Caco-2 (cell line): ENCODE measurements at regions not wholly inside any gene's neighbourhood (a gene's known extent, or its start where the extent isn't known, plus 50 kb on each side); places are given as distances from the start of the nearest gene placed in this dataset.
A peak's percentile ranks its signal among the peaks of the same experiment; 100 is the strongest.

Experiments used
- BruUV-seq: library from RNA; stranded (reverse); fragments of 400-500 nt; replicated peaks from 2 replicates; lab custom pipeline; 2021; lab: Mats Ljungman, UMichigan
- CTCF ChIA-PET: fragments of 300-600 bp; sonication (Branson Sonifier 250); formaldehyde crosslinking; loops from one replicate; lab custom pipeline; 2022; ENCODE audit warnings: antibody characterized with exemption; lab: Charles Lee
- POLR2A ChIA-PET: fragments of 300-600 bp; sonication (Branson Sonifier 250); formaldehyde crosslinking; loops from one replicate; lab custom pipeline; 2022; ENCODE audit warnings: antibody characterized with exemption; lab: Charles Lee
- DNase-seq, 2 experiments: peaks; one replicate each; pipeline versions ENCODE4 v3.0.0 to v3.0.0-alpha.2; 2020 to 2022
- H3K27me3 ChIP-seq: replicated peaks from 2 replicates; pipeline ENCODE4 v1.6.0; 2011; ENCODE audit warnings: low read length; ENCODE audit not compliant: control insufficient read depth, insufficient read depth
- H3K36me3 ChIP-seq: 2 replicates; pipeline ENCODE4 v1.5.1; 2011; ENCODE audit warnings: low read length; ENCODE audit not compliant: control insufficient read depth, insufficient read depth
- H3K4me1 ChIP-seq: fragments of 250-450 bp; sonication (Bioruptor Pico); 2 replicates; pipeline ENCODE4 v1.5.1; 2020; ENCODE audit warnings: mild to moderate bottlenecking
- H3K4me3 ChIP-seq: 2 replicates; pipeline ENCODE4 v1.5.1; 2011; ENCODE audit warnings: low read depth, mild to moderate bottlenecking, control low read depth, low read length
- H3K9me3 ChIP-seq: fragments of 250-450 bp; sonication (Bioruptor Pico); 2 replicates; pipeline ENCODE4 v1.5.1; 2020; ENCODE audit warnings: mild to moderate bottlenecking, moderate library complexity
- H3K27ac Mint-ChIP-seq: one replicate; pipeline ENCODE4 v1.8.0; 2022; ENCODE audit warnings: mixed read lengths; ENCODE audit not compliant: unreplicated experiment
- H3K27me3 Mint-ChIP-seq: one replicate; pipeline ENCODE4 v1.8.0; 2022; ENCODE audit warnings: mixed read lengths; ENCODE audit not compliant: insufficient read depth, unreplicated experiment
- H3K36me3 Mint-ChIP-seq: one replicate; pipeline ENCODE4 v1.8.0; 2022; ENCODE audit warnings: mild to moderate bottlenecking, mixed read lengths; ENCODE audit not compliant: insufficient read depth, unreplicated experiment
- H3K4me1 Mint-ChIP-seq: one replicate; pipeline ENCODE4 v1.8.0; 2022; ENCODE audit warnings: low read depth, mixed read lengths; ENCODE audit not compliant: unreplicated experiment
- H3K4me3 Mint-ChIP-seq: one replicate; pipeline ENCODE4 v1.8.0; 2022; ENCODE audit warnings: mild to moderate bottlenecking, moderate library complexity, mixed read lengths; ENCODE audit not compliant: unreplicated experiment
- H3K9me3 Mint-ChIP-seq: one replicate; pipeline ENCODE4 v1.8.0; 2022; ENCODE audit warnings: mixed read lengths; ENCODE audit not compliant: unreplicated experiment
- intact Hi-C: fragments of 100-400 bp; cut with micrococcal nuclease; formaldehyde crosslinking; loops from one replicate; pipeline ENCODE4 v1.10.0; 2022; ENCODE audit not compliant: unreplicated experiment
- TF ChIP-seq, protein P1 (sequence below), 2 experiments: fragments of 200-600 bp in 1 of 2; IDR thresholded peaks; 1 replicate in 1 of 2; 2 replicates in 1 of 2; pipeline versions ENCODE4 v1.5.1 to v1.8.0; 2011 to 2022; ENCODE audit warnings: antibody characterized with exemption in 1 of 2, control low read depth in 1 of 2, inconsistent platforms in 1 of 2, low read depth in 1 of 2, low read length in 1 of 2, mild to moderate bottlenecking in 1 of 2, moderate library complexity in 1 of 2; ENCODE audit not compliant: insufficient read depth in 1 of 2, severe bottlenecking in 1 of 2, unreplicated experiment in 1 of 2

DNA sequence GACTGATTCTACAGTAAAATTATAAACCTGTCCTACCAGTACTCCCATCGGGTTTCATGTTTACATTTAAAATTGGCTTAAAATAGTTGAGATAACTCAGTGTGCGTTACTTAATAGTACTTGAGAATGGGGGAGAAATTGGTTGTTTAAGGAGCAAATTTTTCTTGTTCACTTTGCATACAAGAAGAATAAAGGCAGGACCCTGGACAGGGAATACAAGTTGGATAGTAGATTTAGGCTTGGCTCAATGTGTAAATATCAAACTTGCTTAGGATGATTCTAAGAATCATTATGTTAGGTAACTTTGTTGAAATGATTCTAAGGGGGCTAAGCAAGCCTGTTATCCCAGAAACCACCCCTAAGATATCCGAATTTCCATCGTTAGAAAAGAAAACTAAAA is 448.4 kb upstream of the TLE4 start:
- no peaks in the 10 kb centered on the region for H3K36me3 Mint-ChIP-seq
- H3K4me3 Mint-ChIP-seq = no peak overlapping the region
- H3K4me1 Mint-ChIP-seq = no peaks in the 10 kb centered on the region
- ChIA-PET POLR2A (no interaction called here), CTCF (no interaction called here)
- H3K4me3 ChIP-seq = no peak overlapping the region
- no peaks in the 10 kb centered on the region for H3K36me3 ChIP-seq
- no peaks in the 10 kb centered on the region for H3K27me3 ChIP-seq
- DNase-seq = no peak
- H3K27me3 Mint-ChIP-seq = no peaks in the 10 kb centered on the region
- H3K9me3 Mint-ChIP-seq = no peaks in the 10 kb centered on the region
- H3K27ac Mint-ChIP-seq = no peak overlapping the region
- no peaks in the 10 kb centered on the region for H3K9me3 ChIP-seq
- TF ChIP-seq, protein P1, sequence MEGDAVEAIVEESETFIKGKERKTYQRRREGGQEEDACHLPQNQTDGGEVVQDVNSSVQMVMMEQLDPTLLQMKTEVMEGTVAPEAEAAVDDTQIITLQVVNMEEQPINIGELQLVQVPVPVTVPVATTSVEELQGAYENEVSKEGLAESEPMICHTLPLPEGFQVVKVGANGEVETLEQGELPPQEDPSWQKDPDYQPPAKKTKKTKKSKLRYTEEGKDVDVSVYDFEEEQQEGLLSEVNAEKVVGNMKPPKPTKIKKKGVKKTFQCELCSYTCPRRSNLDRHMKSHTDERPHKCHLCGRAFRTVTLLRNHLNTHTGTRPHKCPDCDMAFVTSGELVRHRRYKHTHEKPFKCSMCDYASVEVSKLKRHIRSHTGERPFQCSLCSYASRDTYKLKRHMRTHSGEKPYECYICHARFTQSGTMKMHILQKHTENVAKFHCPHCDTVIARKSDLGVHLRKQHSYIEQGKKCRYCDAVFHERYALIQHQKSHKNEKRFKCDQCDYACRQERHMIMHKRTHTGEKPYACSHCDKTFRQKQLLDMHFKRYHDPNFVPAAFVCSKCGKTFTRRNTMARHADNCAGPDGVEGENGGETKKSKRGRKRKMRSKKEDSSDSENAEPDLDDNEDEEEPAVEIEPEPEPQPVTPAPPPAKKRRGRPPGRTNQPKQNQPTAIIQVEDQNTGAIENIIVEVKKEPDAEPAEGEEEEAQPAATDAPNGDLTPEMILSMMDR (IDR thresholded peaks at IDR 0.05; ENCODE audit: insufficient read depth in 1 of 2, low read depth in 1 of 2, low read length in 1 of 2, severe bottlenecking in 1 of 2, unreplicated experiment in 1 of 2) = no peak
- no TSS peak for BruUV-seq
- no peaks in the 10 kb centered on the region for H3K4me1 ChIP-seq
- intact Hi-C loops = no loop called here

DNA sequence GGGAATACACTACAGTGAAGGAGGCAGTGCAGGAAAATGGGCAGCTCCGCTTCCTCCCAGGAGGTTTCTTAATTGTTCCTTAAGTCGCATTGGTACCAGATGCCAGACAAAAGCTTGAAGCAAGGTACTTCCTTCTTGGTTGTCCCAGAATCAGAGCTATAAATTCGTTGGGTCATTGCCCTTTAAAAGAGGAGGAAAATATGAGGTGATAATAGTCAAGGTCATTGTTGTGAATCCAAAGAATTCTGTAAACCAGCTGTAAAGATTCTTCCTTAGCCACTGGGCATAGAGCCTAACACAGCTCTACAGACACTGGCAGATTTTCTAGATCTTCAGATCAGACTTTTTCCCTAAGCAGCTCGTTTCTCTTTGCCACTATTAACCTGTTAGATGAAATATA is 444.1 kb upstream of the TLE4 start:
- no peaks in the 10 kb centered on the region for H3K36me3 ChIP-seq
- DNase-seq = no peak
- CTCF ChIA-PET = no interaction called here
- H3K27me3 ChIP-seq = no peaks in the 10 kb centered on the region
- no TSS peak for BruUV-seq
- H3K4me1 ChIP-seq = no peaks in the 10 kb centered on the region
- intact Hi-C loops = no loop called here
- Mint-ChIP-seq H3K4me3 (no peak overlapping the region), H3K27ac (no peak overlapping the region), H3K27me3 (no peaks in the 10 kb centered on the region), H3K4me1 (no peaks in the 10 kb centered on the region), H3K36me3 (no peaks in the 10 kb centered on the region), H3K9me3 (no peaks in the 10 kb centered on the region)
- no peaks in the 10 kb centered on the region for H3K9me3 ChIP-seq
- TF ChIP-seq, protein P1 (IDR thresholded peaks at IDR 0.05; ENCODE audit: insufficient read depth in 1 of 2, low read depth in 1 of 2, low read length in 1 of 2, severe bottlenecking in 1 of 2, unreplicated experiment in 1 of 2) = no peak
- H3K4me3 ChIP-seq = no peak overlapping the region
- POLR2A ChIA-PET = no interaction called here

DNA sequence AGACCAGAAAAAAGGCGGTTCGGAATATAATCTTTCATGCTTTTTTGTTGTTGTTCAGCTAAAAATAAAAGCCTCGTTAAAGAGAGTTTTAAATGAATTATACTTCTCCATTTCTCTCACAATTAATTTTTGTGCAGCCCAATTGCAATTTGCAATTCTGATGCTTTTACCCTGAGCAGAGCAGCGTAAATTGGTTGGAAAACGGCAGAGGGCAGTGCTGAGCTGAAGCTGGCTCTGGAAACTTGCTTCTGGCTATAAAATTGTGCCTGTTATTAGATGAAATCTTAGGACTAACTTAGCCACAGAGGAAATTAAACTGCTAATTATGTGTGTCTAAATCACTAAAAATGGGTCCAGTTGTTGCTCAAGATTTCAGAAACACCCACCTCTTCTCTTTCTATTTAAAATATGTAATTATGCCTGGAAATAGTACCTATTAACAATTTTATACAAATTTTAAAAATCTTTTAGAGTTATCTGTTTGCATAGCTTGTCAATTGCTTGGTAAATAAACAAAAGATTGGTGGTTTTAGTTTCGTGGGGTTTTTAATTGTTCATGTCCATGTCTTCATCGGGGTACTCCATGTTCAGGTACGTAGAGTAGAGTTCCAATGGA is 441.8 kb upstream of the TLE4 start:
- ChIA-PET POLR2A (no interaction called here), CTCF (no interaction called here)
- H3K4me1 ChIP-seq = no peaks in the 10 kb centered on the region
- H3K27me3 ChIP-seq = no peaks in the 10 kb centered on the region
- Mint-ChIP-seq H3K4me3 (no peak overlapping the region), H3K27me3 (no peaks in the 10 kb centered on the region), H3K4me1 (no peaks in the 10 kb centered on the region), H3K36me3 (no peaks in the 10 kb centered on the region), H3K9me3 (no peaks in the 10 kb centered on the region), H3K27ac (no peak overlapping the region)
- no peak overlapping the region for H3K4me3 ChIP-seq
- BruUV-seq = no TSS peak
- no peaks in the 10 kb centered on the region for H3K9me3 ChIP-seq
- peak in 1 of 2 experiments; percentile 1 for DNase-seq
- H3K36me3 ChIP-seq = no peaks in the 10 kb centered on the region
- TF ChIP-seq, protein P1 (IDR thresholded peaks at IDR 0.05; ENCODE audit: insufficient read depth in 1 of 2, low read depth in 1 of 2, low read length in 1 of 2, severe bottlenecking in 1 of 2, unreplicated experiment in 1 of 2) = peak; percentile 31 to 40
- intact Hi-C loops = no loop called here
